ENCODE measurements at regions not wholly inside any gene's neighbourhood (a gene's known extent, or its start where the extent isn't known, plus 50 kb on each side); places are given as distances from the start of the nearest gene placed in this dataset.

- H3K36me3 Mint-ChIP-seq (ENCODE audit: low read depth): no peaks in the 10 kb centered on the region
These were observed 742.6 kb upstream of the HS6ST1 start for GRCh38 chr2:129061069-129061768.

GRCh38 chr2:129061769-129062121, 743.1 kb upstream of the HS6ST1 start:
- DNase-seq: no peak
- CTCF ChIA-PET: no interaction called here
- no peaks in the 10 kb centered on the region for H3K36me3 Mint-ChIP-seq (ENCODE audit: low read depth)
- H3K9me3 Mint-ChIP-seq: no peaks in the 10 kb centered on the region
- H3K27ac Mint-ChIP-seq: no peak overlapping the region
- H3K4me3 Mint-ChIP-seq: no peak overlapping the region
- no peaks in the 10 kb centered on the region for H3K27me3 Mint-ChIP-seq (ENCODE audit: low read depth)
- intact Hi-C loops (cut with micrococcal nuclease): no loop called here
- no peaks in the 10 kb centered on the region for H3K4me1 Mint-ChIP-seq (ENCODE audit: low read depth)

More at GRCh38 chr2:129061069-129061768, 742.6 kb upstream of the HS6ST1 start:
- CTCF ChIA-PET: no interaction called here
- no peaks in the 10 kb centered on the region for H3K27me3 Mint-ChIP-seq (ENCODE audit: low read depth)
- peak; percentile 10 for DNase-seq
- H3K4me1 Mint-ChIP-seq (ENCODE audit: low read depth): no peaks in the 10 kb centered on the region
- no peaks in the 10 kb centered on the region for H3K9me3 Mint-ChIP-seq
- H3K27ac Mint-ChIP-seq: no peak overlapping the region
- no peak overlapping the region for H3K4me3 Mint-ChIP-seq
- intact Hi-C loops (cut with micrococcal nuclease): no loop called here

- CTCF ChIA-PET: no interaction called here
- no peak overlapping the region for H3K27ac Mint-ChIP-seq
- H3K9me3 Mint-ChIP-seq: no peaks in the 10 kb centered on the region
- no peaks in the 10 kb centered on the region for H3K36me3 Mint-ChIP-seq (ENCODE audit: low read depth)
- no peaks in the 10 kb centered on the region for H3K4me1 Mint-ChIP-seq (ENCODE audit: low read depth)
- DNase-seq: no peak
- no peaks in the 10 kb centered on the region for H3K27me3 Mint-ChIP-seq (ENCODE audit: low read depth)
- H3K4me3 Mint-ChIP-seq: no peak overlapping the region
- intact Hi-C loops (cut with micrococcal nuclease): no loop called here
These were observed 743.7 kb upstream of the HS6ST1 start for GRCh38 chr2:129062146-129062912.

- no peaks in the 10 kb centered on the region for H3K4me1 Mint-ChIP-seq (ENCODE audit: low read depth)
- no peaks in the 10 kb centered on the region for H3K36me3 Mint-ChIP-seq (ENCODE audit: low read depth)
- CTCF ChIA-PET: no interaction called here
- no peaks in the 10 kb centered on the region for H3K27me3 Mint-ChIP-seq (ENCODE audit: low read depth)
- intact Hi-C loops (cut with micrococcal nuclease): no loop called here
- no peak for DNase-seq
- no peaks in the 10 kb centered on the region for H3K9me3 Mint-ChIP-seq
- no peak overlapping the region for H3K27ac Mint-ChIP-seq
- H3K4me3 Mint-ChIP-seq: no peak overlapping the region
These were observed 748.4 kb upstream of the HS6ST1 start for GRCh38 chr2:129067070-129067469.

DNA sequence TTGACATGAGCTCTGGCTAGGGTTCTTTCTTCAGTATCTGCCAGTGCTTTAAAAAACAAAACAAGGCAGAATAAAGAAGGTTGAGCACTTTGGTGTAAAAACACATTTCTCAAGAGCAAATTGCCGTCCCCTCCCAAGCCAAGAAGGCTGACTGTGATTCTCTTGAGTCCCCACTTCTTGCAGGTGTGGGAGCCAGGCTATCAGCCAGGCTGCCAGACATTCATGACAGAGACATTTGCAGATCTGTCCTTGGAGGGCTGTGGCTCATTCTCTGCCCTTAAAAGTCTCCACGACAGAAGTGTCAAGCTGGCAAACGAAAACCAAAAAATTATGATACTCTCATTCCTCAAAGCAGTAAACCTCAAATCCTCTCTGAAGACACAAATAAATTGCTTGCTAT, 749.3 kb upstream of the HS6ST1 start:
- intact Hi-C loops (cut with micrococcal nuclease): no loop called here
- no peak overlapping the region for H3K27ac Mint-ChIP-seq
- no peaks in the 10 kb centered on the region for H3K9me3 Mint-ChIP-seq
- no peak overlapping the region for H3K4me3 Mint-ChIP-seq
- CTCF ChIA-PET: no interaction called here
- no peaks in the 10 kb centered on the region for H3K27me3 Mint-ChIP-seq (ENCODE audit: low read depth)
- DNase-seq: no peak
- no peaks in the 10 kb centered on the region for H3K36me3 Mint-ChIP-seq (ENCODE audit: low read depth)
- no peaks in the 10 kb centered on the region for H3K4me1 Mint-ChIP-seq (ENCODE audit: low read depth)

DNA sequence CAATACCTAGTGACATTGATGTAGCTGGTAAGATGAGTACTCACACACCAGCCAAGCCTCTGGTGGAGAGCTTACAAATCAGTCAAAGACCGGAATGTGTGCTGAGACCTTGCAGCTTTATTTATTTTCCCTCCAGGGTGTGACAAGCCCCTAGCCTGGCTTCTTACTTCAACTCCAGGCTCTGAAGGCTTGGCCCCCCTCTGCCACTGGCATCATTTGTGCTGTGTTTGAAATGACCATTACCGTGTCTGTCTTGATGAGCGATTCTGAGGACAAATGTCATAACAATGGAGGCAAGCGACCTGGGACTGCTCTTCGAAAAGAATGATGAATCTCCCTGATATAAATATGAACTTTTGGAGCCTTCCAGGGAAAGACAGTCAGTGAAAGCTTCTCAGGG, 749.9 kb upstream of the HS6ST1 start:
- Mint-ChIP-seq H3K4me3 (no peak overlapping the region), H3K36me3 (ENCODE audit: low read depth) (no peaks in the 10 kb centered on the region), H3K27ac (no peak overlapping the region), H3K4me1 (ENCODE audit: low read depth) (no peaks in the 10 kb centered on the region), H3K27me3 (ENCODE audit: low read depth) (no peaks in the 10 kb centered on the region), H3K9me3 (no peaks in the 10 kb centered on the region)
- intact Hi-C loops (cut with micrococcal nuclease): no loop called here
- no peak for DNase-seq
- CTCF ChIA-PET: no interaction called here

GRCh38 chr2:129069875-129070594, 751.4 kb upstream of the HS6ST1 start:
- H3K4me1 Mint-ChIP-seq (ENCODE audit: low read depth): no peaks in the 10 kb centered on the region
- CTCF ChIA-PET: no interaction called here
- no peak overlapping the region for H3K27ac Mint-ChIP-seq
- no peak overlapping the region for H3K4me3 Mint-ChIP-seq
- no peak for DNase-seq
- no peaks in the 10 kb centered on the region for H3K27me3 Mint-ChIP-seq (ENCODE audit: low read depth)
- no peaks in the 10 kb centered on the region for H3K36me3 Mint-ChIP-seq (ENCODE audit: low read depth)
- H3K9me3 Mint-ChIP-seq: no peaks in the 10 kb centered on the region
- intact Hi-C loops (cut with micrococcal nuclease): no loop called here

DNA sequence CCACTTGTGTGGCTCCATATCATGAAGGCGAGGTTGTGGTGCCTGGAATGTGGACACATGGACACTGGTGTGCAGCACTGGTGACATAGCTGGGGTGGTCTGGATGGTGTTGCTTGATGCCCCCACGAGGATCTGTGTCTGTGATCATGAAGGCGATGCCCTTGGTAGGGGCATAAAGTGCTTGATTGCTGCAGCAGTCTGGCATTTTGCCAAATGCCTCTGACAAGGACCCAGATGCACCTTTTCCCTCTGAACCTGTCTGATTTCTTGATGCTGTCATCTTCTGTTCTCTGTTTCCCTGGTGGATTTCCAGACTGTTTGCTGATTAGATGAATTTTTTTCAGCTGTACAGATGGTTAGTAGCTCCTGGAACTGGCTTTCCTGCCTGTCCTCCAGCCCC, 752.0 kb upstream of the HS6ST1 start:
- H3K9me3 Mint-ChIP-seq: no peaks in the 10 kb centered on the region
- H3K27me3 Mint-ChIP-seq (ENCODE audit: low read depth): no peaks in the 10 kb centered on the region
- intact Hi-C loops (cut with micrococcal nuclease): no loop called here
- no peaks in the 10 kb centered on the region for H3K36me3 Mint-ChIP-seq (ENCODE audit: low read depth)
- DNase-seq: no peak
- no peaks in the 10 kb centered on the region for H3K4me1 Mint-ChIP-seq (ENCODE audit: low read depth)
- CTCF ChIA-PET: no interaction called here
- H3K27ac Mint-ChIP-seq: no peak overlapping the region
- H3K4me3 Mint-ChIP-seq: no peak overlapping the region

DNA sequence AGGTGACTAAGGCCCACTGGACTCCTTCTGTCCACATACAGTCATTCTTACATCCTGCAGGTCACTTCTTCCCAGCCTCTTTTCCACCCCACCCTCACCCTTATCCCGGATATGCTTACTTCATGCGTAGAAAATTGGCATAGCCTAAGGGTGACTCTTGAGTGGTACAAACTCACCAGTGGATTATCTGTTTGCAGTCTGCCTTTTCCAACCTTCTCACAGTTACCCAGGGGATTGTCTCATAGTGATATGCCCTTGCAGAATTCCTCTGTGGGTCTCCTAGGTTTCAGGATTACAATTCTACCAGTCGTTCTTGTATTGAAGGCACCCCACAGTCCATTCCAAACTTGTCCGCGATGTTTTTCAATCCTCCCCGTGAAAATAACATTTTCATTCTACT, 752.9 kb upstream of the HS6ST1 start:
- intact Hi-C loops (cut with micrococcal nuclease): no loop called here
- Mint-ChIP-seq H3K9me3 (no peaks in the 10 kb centered on the region), H3K27me3 (ENCODE audit: low read depth) (no peaks in the 10 kb centered on the region), H3K27ac (no peak overlapping the region), H3K4me3 (no peak overlapping the region), H3K4me1 (ENCODE audit: low read depth) (no peaks in the 10 kb centered on the region), H3K36me3 (ENCODE audit: low read depth) (no peaks in the 10 kb centered on the region)
- CTCF ChIA-PET: no interaction called here
- no peak for DNase-seq

- DNase-seq: no peak
- Mint-ChIP-seq H3K27ac (no peak overlapping the region), H3K27me3 (ENCODE audit: low read depth) (peaks cover under 1% of the 10 kb centered on the region), H3K4me3 (no peak overlapping the region), H3K9me3 (no peaks in the 10 kb centered on the region), H3K4me1 (ENCODE audit: low read depth) (no peaks in the 10 kb centered on the region), H3K36me3 (ENCODE audit: low read depth) (no peaks in the 10 kb centered on the region)
- intact Hi-C loops (cut with micrococcal nuclease): no loop called here
- CTCF ChIA-PET: no interaction called here
These were observed 755.7 kb upstream of the HS6ST1 start for GRCh38 chr2:129074298-129074920.

- H3K4me3 Mint-ChIP-seq: no peak overlapping the region
- no peak overlapping the region for H3K27ac Mint-ChIP-seq
- H3K36me3 Mint-ChIP-seq (ENCODE audit: low read depth): no peaks in the 10 kb centered on the region
- H3K27me3 Mint-ChIP-seq (ENCODE audit: low read depth): peaks cover 2% of the 10 kb centered on the region
- H3K4me1 Mint-ChIP-seq (ENCODE audit: low read depth): no peaks in the 10 kb centered on the region
- no peaks in the 10 kb centered on the region for H3K9me3 Mint-ChIP-seq
- intact Hi-C loops (cut with micrococcal nuclease): no loop called here
- DNase-seq: no peak
- CTCF ChIA-PET: no interaction called here
These were observed 759.9 kb upstream of the HS6ST1 start for GRCh38 chr2:129078548-129078947.

- intact Hi-C loops (cut with micrococcal nuclease): no loop called here
- Mint-ChIP-seq H3K27ac (no peak overlapping the region), H3K4me3 (no peak overlapping the region), H3K4me1 (ENCODE audit: low read depth) (no peaks in the 10 kb centered on the region), H3K9me3 (no peaks in the 10 kb centered on the region), H3K27me3 (ENCODE audit: low read depth) (peaks cover 2% of the 10 kb centered on the region), H3K36me3 (ENCODE audit: low read depth) (no peaks in the 10 kb centered on the region)
- CTCF ChIA-PET: no interaction called here
- DNase-seq: no peak
These were observed 762.2 kb upstream of the HS6ST1 start for GRCh38 chr2:129080715-129081476.

All from activated naive CD4-positive, alpha-beta T cell treated with anti-CD3 and anti-CD28 coated beads for 36 hours (primary cell).